ENCODE measurements at regions not wholly inside any gene's neighbourhood (a gene's known extent, or its start where the extent isn't known, plus 50 kb on each side); places are given as distances from the start of the nearest gene placed in this dataset.

DNA sequence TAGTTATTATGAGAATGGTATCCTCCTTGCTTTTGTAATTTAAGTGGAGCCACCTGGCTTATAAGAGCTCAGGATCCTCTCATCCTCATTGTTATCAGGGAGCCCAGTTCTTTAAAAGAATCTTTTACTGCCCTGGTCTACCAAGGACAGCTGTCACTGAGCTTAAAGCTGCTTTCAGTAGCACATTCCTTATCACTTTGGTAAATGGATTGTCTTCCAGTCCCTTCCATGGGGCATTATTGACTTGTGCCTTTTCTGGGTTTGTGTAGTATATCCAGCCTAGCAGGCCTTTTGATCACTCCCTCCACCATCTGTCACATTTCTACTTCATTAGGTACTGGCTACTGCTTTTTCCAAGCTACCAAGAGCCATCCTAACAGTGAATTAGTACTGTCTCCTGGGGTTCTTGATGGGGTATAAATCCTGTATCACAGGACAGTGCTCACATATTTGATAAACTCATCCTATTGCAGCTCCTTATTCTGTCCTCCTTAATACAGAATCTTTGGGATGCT lies 208.9 kb downstream of the TMEM26 start:
- TF ChIP-seq, protein P1, sequence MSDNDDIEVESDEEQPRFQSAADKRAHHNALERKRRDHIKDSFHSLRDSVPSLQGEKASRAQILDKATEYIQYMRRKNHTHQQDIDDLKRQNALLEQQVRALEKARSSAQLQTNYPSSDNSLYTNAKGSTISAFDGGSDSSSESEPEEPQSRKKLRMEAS (CRISPR knock-in tag; IDR thresholded peaks at IDR 0.05): no peak
- TF ChIP-seq, protein P2, sequence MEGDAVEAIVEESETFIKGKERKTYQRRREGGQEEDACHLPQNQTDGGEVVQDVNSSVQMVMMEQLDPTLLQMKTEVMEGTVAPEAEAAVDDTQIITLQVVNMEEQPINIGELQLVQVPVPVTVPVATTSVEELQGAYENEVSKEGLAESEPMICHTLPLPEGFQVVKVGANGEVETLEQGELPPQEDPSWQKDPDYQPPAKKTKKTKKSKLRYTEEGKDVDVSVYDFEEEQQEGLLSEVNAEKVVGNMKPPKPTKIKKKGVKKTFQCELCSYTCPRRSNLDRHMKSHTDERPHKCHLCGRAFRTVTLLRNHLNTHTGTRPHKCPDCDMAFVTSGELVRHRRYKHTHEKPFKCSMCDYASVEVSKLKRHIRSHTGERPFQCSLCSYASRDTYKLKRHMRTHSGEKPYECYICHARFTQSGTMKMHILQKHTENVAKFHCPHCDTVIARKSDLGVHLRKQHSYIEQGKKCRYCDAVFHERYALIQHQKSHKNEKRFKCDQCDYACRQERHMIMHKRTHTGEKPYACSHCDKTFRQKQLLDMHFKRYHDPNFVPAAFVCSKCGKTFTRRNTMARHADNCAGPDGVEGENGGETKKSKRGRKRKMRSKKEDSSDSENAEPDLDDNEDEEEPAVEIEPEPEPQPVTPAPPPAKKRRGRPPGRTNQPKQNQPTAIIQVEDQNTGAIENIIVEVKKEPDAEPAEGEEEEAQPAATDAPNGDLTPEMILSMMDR (IDR thresholded peaks at IDR 0.05): no peak
- TF ChIP-seq NFE2L1 (CRISPR knock-in tag; IDR thresholded peaks at IDR 0.05) (no peak), NR1H2 (CRISPR knock-in tag; IDR thresholded peaks at IDR 0.05) (no peak), SP1 (CRISPR knock-in tag; conservative IDR thresholded peaks at IDR 0.05) (no peak), GABPB1 (CRISPR knock-in tag; IDR thresholded peaks at IDR 0.05) (no peak), CREB1 (CRISPR knock-in tag; IDR thresholded peaks at IDR 0.05) (no peak), OVOL2 (CRISPR knock-in tag; IDR thresholded peaks at IDR 0.05; ENCODE audit: borderline replicate concordance) (no peak)
- TF ChIP-seq, protein P3, sequence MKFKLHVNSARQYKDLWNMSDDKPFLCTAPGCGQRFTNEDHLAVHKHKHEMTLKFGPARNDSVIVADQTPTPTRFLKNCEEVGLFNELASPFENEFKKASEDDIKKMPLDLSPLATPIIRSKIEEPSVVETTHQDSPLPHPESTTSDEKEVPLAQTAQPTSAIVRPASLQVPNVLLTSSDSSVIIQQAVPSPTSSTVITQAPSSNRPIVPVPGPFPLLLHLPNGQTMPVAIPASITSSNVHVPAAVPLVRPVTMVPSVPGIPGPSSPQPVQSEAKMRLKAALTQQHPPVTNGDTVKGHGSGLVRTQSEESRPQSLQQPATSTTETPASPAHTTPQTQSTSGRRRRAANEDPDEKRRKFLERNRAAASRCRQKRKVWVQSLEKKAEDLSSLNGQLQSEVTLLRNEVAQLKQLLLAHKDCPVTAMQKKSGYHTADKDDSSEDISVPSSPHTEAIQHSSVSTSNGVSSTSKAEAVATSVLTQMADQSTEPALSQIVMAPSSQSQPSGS (CRISPR knock-in tag; IDR thresholded peaks at IDR 0.05; ENCODE audit: borderline replicate concordance, low read depth): no peak
- TF ChIP-seq, protein P4, sequence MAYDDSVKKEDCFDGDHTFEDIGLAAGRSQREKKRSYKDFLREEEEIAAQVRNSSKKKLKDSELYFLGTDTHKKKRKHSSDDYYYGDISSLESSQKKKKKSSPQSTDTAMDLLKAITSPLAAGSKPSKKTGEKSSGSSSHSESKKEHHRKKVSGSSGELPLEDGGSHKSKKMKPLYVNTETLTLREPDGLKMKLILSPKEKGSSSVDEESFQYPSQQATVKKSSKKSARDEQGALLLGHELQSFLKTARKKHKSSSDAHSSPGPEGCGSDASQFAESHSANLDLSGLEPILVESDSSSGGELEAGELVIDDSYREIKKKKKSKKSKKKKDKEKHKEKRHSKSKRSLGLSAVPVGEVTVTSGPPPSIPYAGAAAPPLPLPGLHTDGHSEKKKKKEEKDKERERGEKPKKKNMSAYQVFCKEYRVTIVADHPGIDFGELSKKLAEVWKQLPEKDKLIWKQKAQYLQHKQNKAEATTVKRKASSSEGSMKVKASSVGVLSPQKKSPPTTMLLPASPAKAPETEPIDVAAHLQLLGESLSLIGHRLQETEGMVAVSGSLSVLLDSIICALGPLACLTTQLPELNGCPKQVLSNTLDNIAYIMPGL (CRISPR knock-in tag; IDR thresholded peaks at IDR 0.05): no peak
